ENCODE measurements at regions not wholly inside any gene's neighbourhood (a gene's known extent, or its start where the extent isn't known, plus 50 kb on each side); places are given as distances from the start of the nearest gene placed in this dataset.

- Histone ChIP-seq H3K9me2 (replicated peaks; ENCODE audit: insufficient read depth, low read length) (no peaks in the 10 kb centered on the region), H3K9me3 (ENCODE audit: insufficient read depth, low read length) (no peaks in the 10 kb centered on the region), H3K27ac (ENCODE audit: low read depth, low read length) (no peak overlapping the region), H4K20me1 (ENCODE audit: low read depth, low read length) (no peaks in the 10 kb centered on the region), H3K27me3 (ENCODE audit: low read length) (no peaks in the 10 kb centered on the region), H3K4me3 (ENCODE audit: insufficient read depth, low read length, poor library complexity, severe bottlenecking) (no peak overlapping the region), H3K79me2 (ENCODE audit: insufficient read depth, low read length) (no peaks in the 10 kb centered on the region), H2AFZ (ENCODE audit: low read depth, low read length, severe bottlenecking) (no peak overlapping the region), H3K4me2 (ENCODE audit: low read depth, low read length, poor library complexity, severe bottlenecking) (no peak overlapping the region), H3K36me3 (ENCODE audit: low read length) (no peaks in the 10 kb centered on the region), H3F3A (ENCODE audit: insufficient read depth) (no peaks in the 10 kb centered on the region), H3K9ac (ENCODE audit: low read length) (no peak overlapping the region)
- TF ChIP-seq, protein P1, sequence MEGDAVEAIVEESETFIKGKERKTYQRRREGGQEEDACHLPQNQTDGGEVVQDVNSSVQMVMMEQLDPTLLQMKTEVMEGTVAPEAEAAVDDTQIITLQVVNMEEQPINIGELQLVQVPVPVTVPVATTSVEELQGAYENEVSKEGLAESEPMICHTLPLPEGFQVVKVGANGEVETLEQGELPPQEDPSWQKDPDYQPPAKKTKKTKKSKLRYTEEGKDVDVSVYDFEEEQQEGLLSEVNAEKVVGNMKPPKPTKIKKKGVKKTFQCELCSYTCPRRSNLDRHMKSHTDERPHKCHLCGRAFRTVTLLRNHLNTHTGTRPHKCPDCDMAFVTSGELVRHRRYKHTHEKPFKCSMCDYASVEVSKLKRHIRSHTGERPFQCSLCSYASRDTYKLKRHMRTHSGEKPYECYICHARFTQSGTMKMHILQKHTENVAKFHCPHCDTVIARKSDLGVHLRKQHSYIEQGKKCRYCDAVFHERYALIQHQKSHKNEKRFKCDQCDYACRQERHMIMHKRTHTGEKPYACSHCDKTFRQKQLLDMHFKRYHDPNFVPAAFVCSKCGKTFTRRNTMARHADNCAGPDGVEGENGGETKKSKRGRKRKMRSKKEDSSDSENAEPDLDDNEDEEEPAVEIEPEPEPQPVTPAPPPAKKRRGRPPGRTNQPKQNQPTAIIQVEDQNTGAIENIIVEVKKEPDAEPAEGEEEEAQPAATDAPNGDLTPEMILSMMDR (IDR thresholded peaks at IDR 0.05; ENCODE audit: insufficient read depth, low read length, poor library complexity, severe bottlenecking): no peak
- TF ChIP-seq EZH2phosphoT487 (conservative IDR thresholded peaks at IDR 0.05; ENCODE audit: low read length): no peak
Observed at GRCh38 chr16:5433587-5433986, 336.0 kb upstream of the EEF2KMT start.

DNA sequence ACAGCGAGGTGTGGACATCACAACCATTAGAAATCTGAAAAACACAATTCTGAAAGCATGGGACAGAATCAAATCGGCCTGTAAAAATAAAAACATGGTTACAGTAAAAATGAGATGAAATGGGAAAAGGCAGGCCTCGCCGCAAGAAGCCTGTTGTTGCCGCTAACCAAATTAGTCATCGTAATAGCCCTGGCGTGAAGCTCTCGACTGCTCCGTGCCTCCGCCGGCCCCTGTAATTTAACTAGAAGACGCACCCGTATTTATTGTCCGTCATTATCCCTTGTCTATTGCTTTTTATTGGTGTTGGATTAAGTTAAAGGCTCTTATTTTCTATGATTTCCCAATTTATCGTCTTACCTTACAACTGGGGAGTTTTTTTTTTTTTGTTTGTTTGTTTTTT lies 334.6 kb upstream of the EEF2KMT start:
- no peak overlapping the region for H2AFZ ChIP-seq (ENCODE audit: low read depth, low read length, severe bottlenecking)
- no peaks in the 10 kb centered on the region for H3F3A ChIP-seq (ENCODE audit: insufficient read depth)
- H3K27ac ChIP-seq (ENCODE audit: low read depth, low read length): no peak overlapping the region
- no peak overlapping the region for H3K4me2 ChIP-seq (ENCODE audit: low read depth, low read length, poor library complexity, severe bottlenecking)
- no peaks in the 10 kb centered on the region for H3K36me3 ChIP-seq (ENCODE audit: low read length)
- no peaks in the 10 kb centered on the region for H3K79me2 ChIP-seq (ENCODE audit: insufficient read depth, low read length)
- no peaks in the 10 kb centered on the region for H3K27me3 ChIP-seq (ENCODE audit: low read length)
- no peak overlapping the region for H3K4me3 ChIP-seq (ENCODE audit: insufficient read depth, low read length, poor library complexity, severe bottlenecking)
- no peaks in the 10 kb centered on the region for H4K20me1 ChIP-seq (ENCODE audit: low read depth, low read length)
- no peak overlapping the region for H3K9ac ChIP-seq (ENCODE audit: low read length)
- TF ChIP-seq EZH2phosphoT487 (conservative IDR thresholded peaks at IDR 0.05; ENCODE audit: low read length): no peak
- TF ChIP-seq, protein P1 (IDR thresholded peaks at IDR 0.05; ENCODE audit: insufficient read depth, low read length, poor library complexity, severe bottlenecking): no peak
- no peaks in the 10 kb centered on the region for H3K9me3 ChIP-seq (ENCODE audit: insufficient read depth, low read length)
- H3K9me2 ChIP-seq (replicated peaks; ENCODE audit: insufficient read depth, low read length): no peaks in the 10 kb centered on the region

GRCh38 chr16:5430598-5430997 lies 333.0 kb upstream of the EEF2KMT start:
- no peaks in the 10 kb centered on the region for H3F3A ChIP-seq (ENCODE audit: insufficient read depth)
- H2AFZ ChIP-seq (ENCODE audit: low read depth, low read length, severe bottlenecking): no peak overlapping the region
- no peaks in the 10 kb centered on the region for H3K36me3 ChIP-seq (ENCODE audit: low read length)
- H3K4me2 ChIP-seq (ENCODE audit: low read depth, low read length, poor library complexity, severe bottlenecking): no peak overlapping the region
- no peaks in the 10 kb centered on the region for H3K9me2 ChIP-seq (replicated peaks; ENCODE audit: insufficient read depth, low read length)
- H3K79me2 ChIP-seq (ENCODE audit: insufficient read depth, low read length): no peaks in the 10 kb centered on the region
- TF ChIP-seq, protein P1 (IDR thresholded peaks at IDR 0.05; ENCODE audit: insufficient read depth, low read length, poor library complexity, severe bottlenecking): no peak
- no peak for TF ChIP-seq EZH2phosphoT487 (conservative IDR thresholded peaks at IDR 0.05; ENCODE audit: low read length)
- H3K27ac ChIP-seq (ENCODE audit: low read depth, low read length): no peak overlapping the region
- H4K20me1 ChIP-seq (ENCODE audit: low read depth, low read length): no peaks in the 10 kb centered on the region
- H3K27me3 ChIP-seq (ENCODE audit: low read length): no peaks in the 10 kb centered on the region
- no peaks in the 10 kb centered on the region for H3K9me3 ChIP-seq (ENCODE audit: insufficient read depth, low read length)
- no peak overlapping the region for H3K4me3 ChIP-seq (ENCODE audit: insufficient read depth, low read length, poor library complexity, severe bottlenecking)
- no peak overlapping the region for H3K9ac ChIP-seq (ENCODE audit: low read length)

Measured in SU-DHL-6 (cell line).